ENCODE measurements at regions not wholly inside any gene's neighbourhood (a gene's known extent, or its start where the extent isn't known, plus 50 kb on each side); places are given as distances from the start of the nearest gene placed in this dataset.

GRCh38 chr14:55944757-55945156 lies 173.5 kb upstream of the PELI2 start:
- DNase-seq, result no peak

DNA sequence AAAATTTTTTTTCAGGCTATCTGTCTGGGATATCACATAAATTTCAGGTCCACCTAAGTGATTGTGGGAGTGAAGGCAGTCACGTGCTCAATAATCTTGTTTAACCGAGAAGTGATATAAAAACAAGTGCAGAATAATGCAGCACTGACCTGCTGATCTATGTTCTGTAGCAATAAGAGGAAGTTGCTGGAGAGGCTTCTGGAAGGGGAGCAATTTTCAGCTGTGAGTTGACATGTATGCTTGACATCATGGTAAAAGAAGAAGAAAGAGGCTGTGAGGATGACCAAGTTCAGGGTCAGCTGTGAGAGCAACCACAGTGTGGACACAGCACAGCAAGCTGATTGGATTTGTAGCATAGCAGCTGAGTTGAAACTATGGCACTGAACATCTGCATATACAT lies 172.0 kb upstream of the PELI2 start:
- no peak for DNase-seq

DNA sequence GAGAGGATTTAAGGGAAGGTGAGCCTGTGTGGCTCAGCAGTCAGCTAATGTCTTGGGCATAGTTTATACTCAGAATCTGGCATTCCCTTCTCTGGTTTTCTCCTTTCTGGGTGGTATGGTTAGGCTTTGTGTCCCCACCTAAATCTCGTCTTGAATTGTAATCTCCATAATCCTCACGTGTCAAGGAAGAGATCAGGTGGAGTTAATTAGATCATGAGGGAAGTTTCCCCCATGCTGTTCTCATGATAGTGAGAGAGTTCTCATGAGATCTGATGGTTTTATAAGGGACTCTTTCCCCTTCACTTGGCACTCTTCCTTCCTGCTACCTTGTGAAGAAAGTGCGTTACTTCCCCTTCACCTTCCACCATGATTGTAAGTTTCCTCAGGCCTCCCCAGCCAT lies 169.8 kb upstream of the PELI2 start:
- DNase-seq, result no peak

- DNase-seq, result no peak
Measured at GRCh38 chr14:55949708-55950107, 168.5 kb upstream of the PELI2 start.

- DNase-seq, result no peak
Measured at GRCh38 chr14:55950135-55950534, 168.1 kb upstream of the PELI2 start.

DNA sequence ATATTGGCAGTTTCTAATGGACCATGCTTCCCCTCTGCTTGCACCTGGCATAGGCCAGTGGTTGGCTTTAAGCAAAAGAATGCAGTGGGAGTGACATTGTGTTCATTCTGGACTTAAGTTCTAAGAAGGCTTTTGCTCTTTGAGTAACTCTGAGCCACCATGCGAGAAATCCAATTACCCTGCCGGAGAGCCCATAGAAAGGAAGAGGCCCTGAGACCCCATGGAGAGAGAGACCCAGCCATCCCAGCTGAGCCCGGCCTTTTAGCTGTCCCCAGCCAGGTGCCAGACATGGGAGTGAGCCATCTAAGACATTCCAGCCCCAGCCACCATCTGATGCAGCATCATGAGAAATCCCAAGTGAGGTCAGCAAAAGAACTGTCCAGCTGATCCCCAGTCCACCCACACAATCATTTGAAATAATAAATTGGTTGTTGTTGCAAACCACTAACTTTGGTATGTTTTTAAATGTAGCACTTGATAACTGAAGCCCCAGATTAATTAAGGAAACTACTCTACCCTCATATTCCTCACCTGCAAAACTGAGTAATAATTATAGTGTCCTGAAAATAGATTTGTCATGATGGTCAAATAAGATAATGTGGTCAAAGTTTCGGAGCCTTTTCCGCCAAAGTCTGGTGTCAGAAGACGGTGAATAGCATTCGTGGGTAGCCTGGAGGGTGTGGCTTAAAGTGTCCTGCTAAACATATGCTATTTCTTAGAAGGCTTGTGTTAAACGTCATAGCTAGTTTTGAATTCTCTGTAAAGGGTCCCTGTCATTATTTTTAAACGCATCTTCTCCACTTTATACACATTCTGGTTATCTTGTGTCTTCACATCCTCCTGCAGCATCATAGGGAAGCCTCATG lies 166.6 kb upstream of the PELI2 start:
- no peak for DNase-seq

GRCh38 chr14:55954108-55954507 lies 164.1 kb upstream of the PELI2 start:
- DNase-seq, result no peak

DNA sequence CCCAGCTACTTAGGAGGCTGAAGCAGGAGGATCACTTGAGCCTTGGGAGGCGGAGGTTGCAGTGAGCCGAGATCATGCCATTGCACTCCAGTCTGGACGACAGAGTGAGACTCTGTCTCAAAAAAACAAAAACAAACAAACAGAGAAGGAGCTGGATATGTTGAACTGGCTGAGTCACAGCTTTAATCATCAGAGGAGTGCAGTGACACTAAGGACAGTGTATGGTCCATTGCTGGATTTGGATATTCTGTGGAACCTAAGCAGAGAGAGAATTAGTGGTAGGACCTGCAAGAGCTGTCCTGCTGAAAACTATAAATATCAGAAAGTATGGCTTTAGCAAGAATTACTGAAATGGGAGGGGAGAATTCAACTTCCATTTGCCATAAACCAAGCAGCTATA lies 163.0 kb upstream of the PELI2 start:
- DNase-seq, result no peak

GRCh38 chr14:55957950-55958349 lies 160.3 kb upstream of the PELI2 start:
- no peak for DNase-seq

- no peak for DNase-seq
Measured at GRCh38 chr14:55963295-55963694, 154.9 kb upstream of the PELI2 start.

- DNase-seq, result no peak
Measured at GRCh38 chr14:55964091-55964490, 154.1 kb upstream of the PELI2 start.

GRCh38 chr14:55964821-55965220 lies 153.4 kb upstream of the PELI2 start:
- no peak for DNase-seq

DNA sequence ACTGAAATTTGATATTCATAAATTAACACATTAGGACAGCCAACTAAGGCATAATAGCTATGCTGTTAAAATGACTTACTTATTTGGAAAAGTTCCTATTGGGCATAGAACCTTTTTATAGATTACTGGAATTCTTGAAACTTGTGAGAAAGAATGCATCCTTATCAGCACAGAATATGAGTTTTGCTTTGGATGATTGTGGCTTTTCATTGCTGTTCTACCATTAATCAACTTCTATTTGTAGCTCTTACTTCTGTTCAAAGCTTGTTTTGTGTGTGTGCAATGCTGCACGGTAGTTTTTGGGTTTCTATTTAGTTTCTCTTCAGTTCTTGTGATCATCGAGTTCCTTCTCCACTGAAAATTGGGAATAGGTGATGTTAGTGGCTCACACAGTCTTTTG lies 152.4 kb upstream of the PELI2 start:
- DNase-seq, result no peak

GRCh38 chr14:55968741-55969140 lies 149.5 kb upstream of the PELI2 start:
- no peak for DNase-seq

- no peak for DNase-seq
Measured at GRCh38 chr14:55973285-55973800, 144.9 kb upstream of the PELI2 start.

DNA sequence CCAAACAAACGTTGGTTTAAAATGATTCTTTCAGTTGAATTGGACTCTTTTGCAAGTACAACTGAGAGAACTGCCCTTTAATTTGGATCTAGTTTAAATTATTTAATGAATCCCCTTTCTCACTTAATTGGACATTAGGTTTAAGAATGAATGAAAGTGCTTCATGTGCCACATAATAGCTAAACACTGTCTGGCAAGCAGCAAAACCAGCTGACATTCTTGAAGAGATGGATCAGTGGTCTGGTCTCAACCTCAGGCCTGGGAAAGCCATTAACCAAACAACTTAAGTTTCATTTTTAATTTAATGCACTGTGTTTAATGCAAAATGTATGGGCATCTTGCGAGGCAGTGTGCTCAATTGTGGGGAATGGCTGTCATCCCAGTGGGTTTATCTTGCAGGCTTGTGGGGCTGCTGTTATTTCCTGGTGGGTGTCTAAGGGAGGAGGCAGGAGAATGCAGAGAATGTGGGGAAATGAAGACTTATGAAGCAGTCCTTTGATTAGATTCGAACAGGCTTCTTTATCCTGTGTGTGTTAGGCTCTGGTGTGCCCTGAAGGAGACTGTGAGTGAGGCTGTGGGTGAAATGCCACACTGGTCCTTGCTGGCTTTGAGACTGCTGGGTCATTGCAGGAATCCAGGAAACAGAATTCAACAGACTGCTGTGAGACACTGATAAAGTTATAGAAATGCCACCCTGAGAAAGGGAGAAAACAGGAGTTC lies 144.1 kb upstream of the PELI2 start:
- no peak for DNase-seq

DNA sequence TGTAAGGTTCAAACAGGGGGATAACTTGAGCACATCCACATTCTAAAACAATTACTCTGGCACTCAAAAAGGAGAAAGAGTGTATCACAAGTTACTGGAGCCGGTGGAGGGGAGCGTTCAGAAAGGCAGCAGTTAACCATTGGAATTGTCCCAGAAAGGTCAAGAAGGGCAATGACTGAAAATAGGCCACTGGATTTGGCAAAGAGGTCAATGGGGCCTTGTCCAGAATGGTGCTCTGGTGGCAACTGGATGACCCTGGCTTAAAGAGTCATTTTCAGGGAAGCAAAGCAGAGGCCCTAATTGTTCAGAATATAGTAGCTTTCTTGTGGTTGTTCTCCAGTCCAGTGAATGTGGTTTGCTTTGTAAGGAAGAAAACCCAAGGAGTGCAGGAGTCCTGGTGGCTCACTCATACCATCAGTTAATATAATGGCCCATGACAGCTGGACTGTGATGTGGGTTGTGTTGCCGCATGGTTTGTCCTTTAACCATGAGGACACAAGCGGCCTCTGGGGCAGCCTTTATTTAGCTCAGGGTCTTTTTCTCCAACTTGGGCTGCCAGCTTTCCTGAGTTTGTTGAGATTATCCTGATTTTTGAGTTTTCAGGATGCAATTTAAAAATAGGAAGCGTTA lies 142.8 kb upstream of the PELI2 start:
- DNase-seq, result no peak

GRCh38 chr14:55976219-55976618 lies 142.0 kb upstream of the PELI2 start:
- DNase-seq, result no peak

GRCh38 chr14:55976655-55977054 lies 141.6 kb upstream of the PELI2 start:
- no peak for DNase-seq

GRCh38 chr14:55977392-55978150 lies 140.6 kb upstream of the PELI2 start:
- no peak for DNase-seq

GRCh38 chr14:55979096-55979495 lies 139.1 kb upstream of the PELI2 start:
- DNase-seq, result no peak

DNA sequence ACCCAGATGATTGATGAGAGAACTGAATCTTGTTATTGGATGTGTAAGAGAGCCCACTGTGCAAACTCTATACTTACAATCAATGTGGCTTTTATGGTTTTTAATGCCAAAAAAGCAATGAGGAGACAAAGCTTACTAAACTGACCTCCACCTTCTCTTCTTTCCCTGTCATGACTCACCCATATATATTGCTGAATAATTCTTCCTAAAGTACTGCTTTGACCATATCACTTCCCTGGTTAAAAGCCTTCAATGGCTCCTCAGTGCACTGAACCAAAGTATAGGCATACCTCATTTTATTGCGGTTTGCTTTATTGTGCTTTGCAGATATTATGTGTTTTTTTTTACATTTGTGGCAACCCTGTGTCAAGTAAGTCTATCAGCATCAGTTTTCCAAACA lies 138.4 kb upstream of the PELI2 start:
- no peak for DNase-seq

GRCh38 chr14:55980970-55981369 lies 137.2 kb upstream of the PELI2 start:
- DNase-seq, result no peak
